ENCODE measurements at regions not wholly inside any gene's neighbourhood (a gene's known extent, or its start where the extent isn't known, plus 50 kb on each side); places are given as distances from the start of the nearest gene placed in this dataset.

DNA sequence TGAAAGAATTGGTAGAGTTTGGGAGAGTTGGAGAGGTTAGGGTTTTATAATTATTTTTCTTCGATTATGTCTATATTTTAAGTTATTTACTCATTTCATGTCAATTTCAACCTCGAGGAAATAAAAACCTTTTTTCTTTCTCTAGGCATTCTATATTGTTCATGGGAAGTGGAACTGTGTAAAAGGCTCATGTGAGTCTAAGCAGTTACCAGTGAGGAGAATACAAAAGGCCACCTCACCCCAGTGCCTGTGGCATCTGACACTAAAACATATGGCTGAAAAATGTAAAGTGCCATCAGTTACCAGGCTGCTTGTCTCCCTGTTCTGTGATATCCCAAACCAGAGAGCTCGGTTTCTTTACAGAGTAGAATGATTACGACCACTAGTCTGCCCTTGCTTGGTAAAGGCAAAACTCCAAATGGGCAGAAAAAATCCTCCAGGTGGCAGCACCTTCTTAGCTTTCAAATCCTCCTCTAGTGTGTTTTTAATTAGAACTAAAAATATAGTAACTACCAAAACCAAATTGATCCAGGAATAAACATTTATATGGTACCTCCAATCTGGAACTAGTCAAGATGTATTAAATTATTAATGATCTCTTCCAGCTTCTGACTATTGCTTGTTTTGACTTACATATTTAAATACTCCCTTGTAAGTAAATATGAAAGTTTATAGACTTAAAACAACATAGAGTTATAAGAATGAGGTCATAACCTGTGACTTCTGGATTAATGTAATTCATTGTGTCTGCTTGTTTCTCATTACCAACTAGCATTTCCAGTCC is 122.6 kb upstream of the MCHR2 start:
- no peak for DNase-seq (ENCODE audit: low spot score)
- intact Hi-C loops (cut with DNase I) = no loop called here

GRCh38 chr6:100115407-100116101 is 121.5 kb upstream of the MCHR2 start:
- intact Hi-C loops (cut with DNase I) = no loop called here
- DNase-seq (ENCODE audit: low spot score) = no peak

- intact Hi-C loops (cut with DNase I) = no loop called here
- no peak for DNase-seq (ENCODE audit: low spot score)
These were observed 119.0 kb upstream of the MCHR2 start for GRCh38 chr6:100112855-100113508.

- intact Hi-C loops (cut with DNase I) = no loop called here
- no peak for DNase-seq (ENCODE audit: low spot score)
These were observed 112.0 kb upstream of the MCHR2 start for GRCh38 chr6:100105919-100106529.

GRCh38 chr6:100105138-100105537 is 111.1 kb upstream of the MCHR2 start:
- DNase-seq (ENCODE audit: low spot score) = no peak
- intact Hi-C loops (cut with DNase I) = no loop called here

DNA sequence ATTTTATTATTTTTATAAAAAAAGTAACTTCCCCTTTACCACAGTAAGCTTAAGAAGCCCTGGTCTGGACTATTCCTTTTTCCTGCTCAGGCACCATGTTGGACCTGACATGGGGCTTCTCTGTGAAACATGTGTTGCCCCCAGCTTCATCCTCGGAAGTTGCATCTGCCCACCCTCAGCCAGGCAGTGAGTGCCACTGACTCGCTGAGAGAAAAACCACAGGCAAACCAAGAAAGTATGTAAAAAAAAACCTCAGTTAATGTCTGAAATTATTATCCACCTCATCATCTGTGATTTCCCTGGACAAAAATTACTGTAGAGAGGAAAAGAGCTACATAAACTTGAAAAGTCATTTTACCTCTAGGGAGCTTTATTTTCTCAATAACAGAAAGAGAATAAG is 109.9 kb upstream of the MCHR2 start:
- intact Hi-C loops (cut with DNase I) = no loop called here
- DNase-seq (ENCODE audit: low spot score) = no peak

- no peak for DNase-seq (ENCODE audit: low spot score)
- intact Hi-C loops (cut with DNase I) = no loop called here
These were observed 109.2 kb upstream of the MCHR2 start for GRCh38 chr6:100103194-100103593.

DNA sequence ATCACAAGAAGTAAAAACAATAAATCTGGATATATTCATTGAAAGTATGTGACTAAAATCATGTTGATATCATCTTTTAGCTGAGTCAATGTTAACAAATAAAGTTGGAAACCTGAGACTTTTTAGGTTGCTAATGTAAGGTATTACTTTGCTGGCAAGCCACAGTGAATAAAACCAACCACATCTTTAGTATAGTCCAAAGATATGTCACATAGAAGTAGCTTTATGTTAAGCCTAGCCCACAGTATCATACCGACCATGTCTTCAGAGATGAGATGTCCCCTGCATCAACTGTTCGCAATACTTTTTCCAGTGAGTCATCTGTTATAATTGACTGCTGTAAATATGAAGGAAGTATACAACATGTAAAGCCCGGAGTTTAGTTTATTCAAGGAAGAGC is 107.6 kb upstream of the MCHR2 start:
- intact Hi-C loops (cut with DNase I) = no loop called here
- DNase-seq (ENCODE audit: low spot score) = no peak

DNA sequence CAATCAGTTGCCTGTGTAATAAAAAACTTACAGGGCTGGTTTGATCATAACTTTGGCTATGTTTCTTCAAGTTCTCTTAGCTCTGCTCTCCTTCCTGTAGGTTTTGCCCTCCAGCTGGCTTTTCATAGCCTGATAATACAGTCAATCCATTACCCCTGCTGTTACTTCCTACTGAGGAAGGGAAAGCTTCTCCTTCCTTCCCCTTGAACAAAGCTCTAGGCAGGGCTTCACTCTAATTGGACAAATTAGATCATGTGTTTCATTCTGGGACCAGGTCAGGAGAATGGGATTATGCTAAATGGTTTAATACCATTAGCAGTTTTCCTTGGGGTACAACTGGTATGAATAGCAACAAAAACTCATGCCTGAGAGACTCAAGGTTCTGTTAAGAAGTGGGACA is 106.8 kb upstream of the MCHR2 start:
- DNase-seq (ENCODE audit: low spot score) = no peak
- intact Hi-C loops (cut with DNase I) = no loop called here

DNA sequence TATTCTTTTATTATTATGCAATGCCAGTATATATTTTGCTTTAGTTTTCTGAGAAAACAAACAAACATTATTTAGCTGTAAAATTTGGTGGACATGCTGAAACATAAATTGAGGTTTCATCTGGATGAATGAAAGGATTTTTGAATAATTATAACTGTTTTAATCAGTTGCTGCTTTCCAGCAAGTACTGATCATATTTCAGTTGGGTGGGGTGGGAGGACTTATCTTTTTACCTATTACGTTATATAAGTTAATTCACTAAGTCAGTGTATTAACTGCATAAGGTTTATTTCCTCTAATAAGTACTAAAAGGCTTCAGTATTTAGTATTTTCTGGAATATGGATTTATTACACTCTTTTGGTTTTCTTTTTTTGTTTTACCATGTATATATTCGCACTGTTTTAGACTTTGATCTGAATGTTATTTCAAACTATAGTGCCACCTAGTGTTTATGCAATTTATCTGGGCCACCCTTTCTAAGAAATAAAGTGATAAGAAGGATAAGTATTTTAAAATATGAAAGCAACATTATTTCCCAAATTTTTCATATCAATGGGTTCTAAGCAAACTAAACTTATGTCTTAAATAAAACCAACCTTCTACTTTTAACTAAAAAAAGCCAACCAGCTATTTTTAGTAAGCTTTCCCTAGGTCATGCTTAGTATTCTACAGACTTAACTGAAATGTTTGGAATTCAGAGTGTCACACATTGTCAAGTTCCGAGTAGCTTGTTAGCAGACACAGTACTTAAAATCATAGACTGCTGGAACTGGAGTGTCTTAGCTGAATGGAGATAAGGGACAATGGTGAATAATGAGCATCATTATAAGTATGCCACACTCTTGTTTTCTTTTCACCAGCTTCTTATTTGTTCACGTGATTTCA is 105.4 kb upstream of the MCHR2 start:
- intact Hi-C loops (cut with DNase I) = no loop called here
- no peak for DNase-seq (ENCODE audit: low spot score)

GRCh38 chr6:100096936-100097335 is 102.9 kb upstream of the MCHR2 start:
- DNase-seq (ENCODE audit: low spot score) = no peak
- intact Hi-C loops (cut with DNase I) = no loop called here

- intact Hi-C loops (cut with DNase I) = no loop called here
These were observed 102.3 kb upstream of the MCHR2 start for GRCh38 chr6:100096341-100096740.

GRCh38 chr6:100093405-100093804 is 99.4 kb upstream of the MCHR2 start:
- no peak for DNase-seq (ENCODE audit: low spot score)
- intact Hi-C loops (cut with DNase I) = no loop called here

More at GRCh38 chr6:100096341-100096740, 102.3 kb upstream of the MCHR2 start:
- DNase-seq (ENCODE audit: low spot score) = no peak

GRCh38 chr6:100088009-100088408 is 94.0 kb upstream of the MCHR2 start:
- intact Hi-C loops (cut with DNase I) = no loop called here
- DNase-seq (ENCODE audit: low spot score) = no peak

DNA sequence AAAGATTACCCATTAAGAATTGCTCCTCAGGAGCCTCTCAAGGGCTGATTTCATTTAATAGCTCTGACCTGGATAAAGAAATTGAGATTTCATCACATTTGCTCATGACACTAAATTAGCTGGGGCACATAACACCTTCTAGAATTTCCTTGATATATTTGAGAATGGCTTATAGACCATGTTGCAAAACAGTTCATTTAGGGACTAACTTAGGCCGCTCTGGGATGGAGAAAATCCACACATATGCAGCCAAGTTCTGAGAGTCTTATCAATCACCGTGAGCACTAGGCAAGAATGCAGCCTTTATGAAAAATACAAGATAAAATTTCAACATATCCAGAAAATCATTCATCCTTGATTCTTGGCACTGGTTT is 91.0 kb upstream of the MCHR2 start:
- no peak for DNase-seq (ENCODE audit: low spot score)
- intact Hi-C loops (cut with DNase I) = no loop called here

GRCh38 chr6:100084316-100084990 is 90.4 kb upstream of the MCHR2 start:
- DNase-seq (ENCODE audit: low spot score) = no peak
- intact Hi-C loops (cut with DNase I) = no loop called here

- no peak for DNase-seq (ENCODE audit: low spot score)
- intact Hi-C loops (cut with DNase I) = no loop called here
These were observed 84.5 kb upstream of the MCHR2 start for GRCh38 chr6:100078509-100078908.

GRCh38 chr6:100065348-100065747 is 71.3 kb upstream of the MCHR2 start:
- no peak for DNase-seq (ENCODE audit: low spot score)
- intact Hi-C loops (cut with DNase I) = no loop called here

DNA sequence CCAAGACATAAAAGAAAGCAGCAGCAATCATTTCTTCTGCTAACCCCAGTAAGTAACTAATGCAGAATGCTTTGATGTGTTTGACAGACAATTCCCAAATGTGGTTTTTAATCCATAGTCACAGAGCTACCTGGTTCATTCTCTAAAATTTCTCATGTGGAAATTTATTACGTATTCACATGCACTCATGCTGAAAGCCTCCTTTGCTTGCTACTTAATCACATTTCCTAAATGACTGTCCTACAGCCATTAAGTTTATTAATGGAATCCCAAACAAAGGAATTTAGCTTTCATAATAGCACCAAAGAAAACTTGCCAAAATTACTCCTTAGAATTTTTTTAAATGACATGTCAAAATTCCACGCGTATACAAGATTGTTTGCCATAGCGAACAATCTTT is 68.6 kb upstream of the MCHR2 start:
- intact Hi-C loops (cut with DNase I) = no loop called here
- DNase-seq (ENCODE audit: low spot score) = no peak

Data from posterior vena cava (tissue), 2 donors.